OCI-LY1 (cell line): ENCODE measurements at regions not wholly inside any gene's neighbourhood (a gene's known extent, or its start where the extent isn't known, plus 50 kb on each side); places are given as distances from the start of the nearest gene placed in this dataset.

ENCODE experiments used
- H2AFZ ChIP-seq: fragments of 200-600 bp; sonication (generic), shearing (Covaris generic); 2 replicates; pipeline ENCODE4 v1.6.0; 2014; ENCODE audit warnings: antibody characterized with exemption, mild to moderate bottlenecking, low read length
- H3F3A ChIP-seq: fragments of 200-600 bp; sonication (generic), shearing (Covaris generic); 2 replicates; pipeline ENCODE4 v1.6.0; 2014; ENCODE audit warnings: mild to moderate bottlenecking, antibody characterized with exemption, low read length, moderate library complexity; ENCODE audit not compliant: insufficient read depth
- H3K27ac ChIP-seq: fragments of 200-600 bp; sonication (generic); 2 replicates; pipeline ENCODE4 v1.5.1; 2014; ENCODE audit warnings: low read length, mixed run types, mild to moderate bottlenecking, low read depth; ENCODE audit not compliant: poor library complexity, severe bottlenecking
- H3K27me3 ChIP-seq: fragments of 200-600 bp; sonication (generic); 2 replicates; pipeline ENCODE4 v1.6.0; 2014; ENCODE audit warnings: antibody characterized with exemption, mild to moderate bottlenecking, low read length, moderate library complexity; ENCODE audit not compliant: insufficient read depth
- H3K36me3 ChIP-seq: fragments of 200-600 bp; sonication (generic); 2 replicates; pipeline ENCODE4 v1.6.1; 2014; ENCODE audit warnings: mild to moderate bottlenecking, antibody characterized with exemption, low read length, moderate library complexity, mixed read lengths; ENCODE audit not compliant: insufficient read depth
- H3K4me1 ChIP-seq: fragments of 200-600 bp; sonication (generic); 2 replicates; pipeline ENCODE4 v1.5.1; 2014; ENCODE audit warnings: mild to moderate bottlenecking, low read length, moderate library complexity; ENCODE audit not compliant: insufficient read depth, severe bottlenecking
- H3K4me2 ChIP-seq: fragments of 200-600 bp; sonication (generic), shearing (Covaris generic); 2 replicates; pipeline ENCODE4 v1.6.1; 2014; ENCODE audit warnings: low read length
- H3K4me3 ChIP-seq: fragments of 200-600 bp; sonication (generic); 2 replicates; pipeline ENCODE4 v1.5.1; 2014; ENCODE audit warnings: low read length, low read depth, mild to moderate bottlenecking, mixed read lengths; ENCODE audit not compliant: poor library complexity, severe bottlenecking
- H3K79me2 ChIP-seq: fragments of 200-600 bp; shearing (Covaris generic); 2 replicates; pipeline ENCODE4 v1.6.1; 2016; ENCODE audit warnings: mixed run types, low read length, mixed read lengths; ENCODE audit not compliant: insufficient read depth
- H3K9ac ChIP-seq: fragments of 200-600 bp; sonication (generic), shearing (Covaris generic); 2 replicates; pipeline ENCODE4 v1.6.1; 2014; ENCODE audit warnings: mild to moderate bottlenecking, low read length, mixed read lengths
- H3K9me2 ChIP-seq: fragments of 200-600 bp; sonication (generic), shearing (Covaris generic); 2 replicates; pipeline ENCODE4 v1.6.1; 2014; ENCODE audit warnings: low read depth, mild to moderate bottlenecking, low read length, mixed read lengths
- H3K9me3 ChIP-seq: fragments of 200-600 bp; shearing (Covaris generic); 2 replicates; pipeline ENCODE4 v1.6.1; 2014; ENCODE audit warnings: low read length, mixed read lengths
- H4K20me1 ChIP-seq: fragments of 200-600 bp; sonication (generic), shearing (Covaris generic); 2 replicates; pipeline ENCODE4 v1.6.0; 2016; ENCODE audit warnings: mild to moderate bottlenecking, low read length; ENCODE audit not compliant: insufficient read depth
- EZH2 ChIP-seq: fragments of 200-600 bp; sonication (generic), shearing (Covaris generic); IDR thresholded peaks from 2 replicates; pipeline ENCODE4 v1.8.0; 2017; ENCODE audit warnings: borderline replicate concordance, mixed run types, mild to moderate bottlenecking, antibody characterized with exemption, low read length, moderate library complexity, mixed read lengths
- TF ChIP-seq, protein P1 (sequence below): fragments of 200-600 bp; sonication (generic), shearing (Covaris generic); IDR thresholded peaks from 2 replicates; pipeline ENCODE4 v1.5.1; 2017; ENCODE audit warnings: mild to moderate bottlenecking, antibody characterized with exemption, low read length, moderate library complexity, mixed read lengths

DNA sequence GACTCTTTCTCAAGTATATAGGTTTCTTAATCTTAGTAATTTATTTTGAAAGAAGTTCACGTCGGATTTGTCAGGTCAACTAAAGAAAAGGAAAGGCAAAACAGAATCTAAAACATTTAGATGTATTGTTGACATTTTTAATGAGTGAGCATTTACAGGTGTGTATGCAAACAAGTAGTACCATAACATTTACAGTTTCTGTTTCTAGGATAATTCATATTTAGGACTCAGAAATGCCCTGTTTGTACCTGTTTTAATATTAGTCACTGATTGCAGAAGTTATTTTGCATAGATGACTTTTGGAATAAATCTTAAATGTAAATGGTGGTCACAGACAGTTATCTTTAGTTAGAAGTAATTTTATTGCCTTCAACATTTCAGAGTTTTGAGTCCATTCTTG is 151.3 kb upstream of the NUDT6 start:
- no peaks in the 10 kb centered on the region for H3K4me1 ChIP-seq
- no peak overlapping the region for H3K9ac ChIP-seq
- no peak overlapping the region for H3K4me3 ChIP-seq
- H3K9me3 ChIP-seq = no peaks in the 10 kb centered on the region
- no peaks in the 10 kb centered on the region for H3K79me2 ChIP-seq
- H3K4me2 ChIP-seq = no peak overlapping the region
- no peak overlapping the region for H2AFZ ChIP-seq
- no peaks in the 10 kb centered on the region for H3K36me3 ChIP-seq
- H3F3A ChIP-seq = no peaks in the 10 kb centered on the region
- no peaks in the 10 kb centered on the region for H4K20me1 ChIP-seq
- no peak overlapping the region for H3K27ac ChIP-seq
- H3K9me2 ChIP-seq = no peaks in the 10 kb centered on the region
- H3K27me3 ChIP-seq = no peaks in the 10 kb centered on the region
- TF ChIP-seq, protein P1, sequence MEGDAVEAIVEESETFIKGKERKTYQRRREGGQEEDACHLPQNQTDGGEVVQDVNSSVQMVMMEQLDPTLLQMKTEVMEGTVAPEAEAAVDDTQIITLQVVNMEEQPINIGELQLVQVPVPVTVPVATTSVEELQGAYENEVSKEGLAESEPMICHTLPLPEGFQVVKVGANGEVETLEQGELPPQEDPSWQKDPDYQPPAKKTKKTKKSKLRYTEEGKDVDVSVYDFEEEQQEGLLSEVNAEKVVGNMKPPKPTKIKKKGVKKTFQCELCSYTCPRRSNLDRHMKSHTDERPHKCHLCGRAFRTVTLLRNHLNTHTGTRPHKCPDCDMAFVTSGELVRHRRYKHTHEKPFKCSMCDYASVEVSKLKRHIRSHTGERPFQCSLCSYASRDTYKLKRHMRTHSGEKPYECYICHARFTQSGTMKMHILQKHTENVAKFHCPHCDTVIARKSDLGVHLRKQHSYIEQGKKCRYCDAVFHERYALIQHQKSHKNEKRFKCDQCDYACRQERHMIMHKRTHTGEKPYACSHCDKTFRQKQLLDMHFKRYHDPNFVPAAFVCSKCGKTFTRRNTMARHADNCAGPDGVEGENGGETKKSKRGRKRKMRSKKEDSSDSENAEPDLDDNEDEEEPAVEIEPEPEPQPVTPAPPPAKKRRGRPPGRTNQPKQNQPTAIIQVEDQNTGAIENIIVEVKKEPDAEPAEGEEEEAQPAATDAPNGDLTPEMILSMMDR = no peak
- TF ChIP-seq EZH2 = no peak

DNA sequence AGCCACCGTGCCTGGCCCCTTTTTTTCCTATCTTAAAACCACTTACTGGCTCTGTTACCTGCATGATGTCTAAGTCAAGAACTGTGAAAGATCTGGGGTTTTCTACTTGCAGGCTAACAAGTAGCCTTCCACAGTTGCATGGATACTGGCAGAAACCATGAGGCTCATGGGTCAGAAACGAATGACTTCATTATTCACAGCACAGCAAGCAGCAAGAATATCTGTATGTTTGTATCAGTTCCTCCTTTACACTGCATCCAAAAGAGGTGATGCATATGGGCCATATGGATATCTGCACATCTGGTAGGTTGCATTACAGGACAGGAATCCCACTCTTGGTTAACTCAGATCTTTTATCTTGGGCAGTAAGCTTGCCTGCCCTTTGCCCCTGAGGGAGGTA is 154.9 kb upstream of the NUDT6 start:
- Histone ChIP-seq H3K36me3 (no peaks in the 10 kb centered on the region), H2AFZ (no peak overlapping the region), H3K9me2 (no peaks in the 10 kb centered on the region), H3K9me3 (no peaks in the 10 kb centered on the region), H3K4me2 (no peak overlapping the region), H3K4me3 (no peak overlapping the region), H3F3A (no peaks in the 10 kb centered on the region), H3K27me3 (no peaks in the 10 kb centered on the region), H4K20me1 (no peaks in the 10 kb centered on the region), H3K9ac (no peak overlapping the region), H3K79me2 (no peaks in the 10 kb centered on the region), H3K4me1 (no peaks in the 10 kb centered on the region), H3K27ac (no peak overlapping the region)
- no peak for TF ChIP-seq EZH2
- TF ChIP-seq, protein P1 = no peak

DNA sequence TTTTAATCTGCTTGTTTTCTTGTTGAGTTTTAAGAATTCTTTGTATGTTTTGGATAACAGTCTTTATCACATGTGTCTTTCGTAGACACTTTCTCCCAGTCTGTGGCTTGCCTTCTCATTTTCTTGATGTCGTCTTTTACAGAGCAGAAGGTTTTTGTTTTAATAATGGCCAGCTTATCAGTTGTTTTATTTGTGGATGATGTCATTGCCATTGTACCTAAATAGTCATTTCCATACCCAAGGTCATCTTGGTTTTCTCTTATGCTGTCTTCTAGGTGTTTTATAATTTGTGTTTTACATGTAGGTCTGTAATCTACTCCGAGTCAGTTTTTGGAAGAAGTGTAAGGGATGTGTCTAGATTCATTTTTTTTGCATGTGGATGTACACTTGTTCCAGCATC is 159.6 kb upstream of the NUDT6 start:
- H3K27ac ChIP-seq = no peak overlapping the region
- H3K4me1 ChIP-seq = peaks cover 7% of the 10 kb centered on the region
- H4K20me1 ChIP-seq = no peaks in the 10 kb centered on the region
- no peak overlapping the region for H3K9ac ChIP-seq
- no peaks in the 10 kb centered on the region for H3K9me2 ChIP-seq
- no peak for TF ChIP-seq EZH2
- TF ChIP-seq, protein P1 = no peak
- no peak overlapping the region for H3K4me3 ChIP-seq
- H3K27me3 ChIP-seq = no peaks in the 10 kb centered on the region
- H2AFZ ChIP-seq = no peak overlapping the region
- no peaks in the 10 kb centered on the region for H3K9me3 ChIP-seq
- H3K4me2 ChIP-seq = no peak overlapping the region
- H3K36me3 ChIP-seq = no peaks in the 10 kb centered on the region
- H3F3A ChIP-seq = no peaks in the 10 kb centered on the region
- no peaks in the 10 kb centered on the region for H3K79me2 ChIP-seq
